ENCODE measurements at regions not wholly inside any gene's neighbourhood (a gene's known extent, or its start where the extent isn't known, plus 50 kb on each side); places are given as distances from the start of the nearest gene placed in this dataset.

DNA sequence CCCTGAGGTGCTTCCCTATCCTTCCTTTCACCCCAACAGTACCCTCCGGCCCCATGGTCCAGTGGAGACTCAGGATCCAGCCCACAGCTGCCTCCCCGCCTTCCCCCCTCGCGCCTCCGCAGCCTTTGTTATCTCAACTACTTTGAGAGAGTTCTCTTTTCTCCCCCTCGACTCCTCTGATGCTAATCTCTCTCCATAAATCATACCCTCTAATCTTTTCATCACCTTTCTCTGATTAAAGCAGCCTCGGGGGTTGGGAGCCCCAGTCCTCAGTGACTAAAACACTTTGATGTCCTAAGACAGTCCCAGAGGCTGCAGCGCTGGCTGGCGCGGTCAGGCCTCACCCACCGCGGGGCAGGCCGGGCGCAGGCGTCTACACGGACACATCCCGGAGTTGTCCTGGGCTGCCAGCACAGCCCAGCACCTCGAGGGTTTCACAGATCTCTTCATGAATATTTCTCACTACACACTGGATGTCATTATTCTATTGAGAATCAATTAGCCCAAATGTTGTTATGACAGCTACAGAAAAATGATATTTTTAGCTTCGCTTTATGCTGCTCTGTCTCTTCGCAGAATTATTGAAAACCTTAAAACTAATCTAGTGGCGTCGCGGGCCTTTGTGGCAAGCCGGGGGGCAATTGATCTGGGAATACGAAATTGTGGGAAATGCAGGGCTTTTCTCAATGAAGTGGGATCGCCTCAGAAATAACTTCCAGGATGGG is 289.5 kb downstream of the RRAGC start:
- TF ChIP-seq, protein P1, sequence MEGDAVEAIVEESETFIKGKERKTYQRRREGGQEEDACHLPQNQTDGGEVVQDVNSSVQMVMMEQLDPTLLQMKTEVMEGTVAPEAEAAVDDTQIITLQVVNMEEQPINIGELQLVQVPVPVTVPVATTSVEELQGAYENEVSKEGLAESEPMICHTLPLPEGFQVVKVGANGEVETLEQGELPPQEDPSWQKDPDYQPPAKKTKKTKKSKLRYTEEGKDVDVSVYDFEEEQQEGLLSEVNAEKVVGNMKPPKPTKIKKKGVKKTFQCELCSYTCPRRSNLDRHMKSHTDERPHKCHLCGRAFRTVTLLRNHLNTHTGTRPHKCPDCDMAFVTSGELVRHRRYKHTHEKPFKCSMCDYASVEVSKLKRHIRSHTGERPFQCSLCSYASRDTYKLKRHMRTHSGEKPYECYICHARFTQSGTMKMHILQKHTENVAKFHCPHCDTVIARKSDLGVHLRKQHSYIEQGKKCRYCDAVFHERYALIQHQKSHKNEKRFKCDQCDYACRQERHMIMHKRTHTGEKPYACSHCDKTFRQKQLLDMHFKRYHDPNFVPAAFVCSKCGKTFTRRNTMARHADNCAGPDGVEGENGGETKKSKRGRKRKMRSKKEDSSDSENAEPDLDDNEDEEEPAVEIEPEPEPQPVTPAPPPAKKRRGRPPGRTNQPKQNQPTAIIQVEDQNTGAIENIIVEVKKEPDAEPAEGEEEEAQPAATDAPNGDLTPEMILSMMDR (IDR thresholded peaks at IDR 0.05), result no peak
- TF ChIP-seq POLR2A (IDR thresholded peaks at IDR 0.05), result no peak

Measured in adrenal gland (tissue), 5 donors.